ENCODE measurements at regions not wholly inside any gene's neighbourhood (a gene's known extent, or its start where the extent isn't known, plus 50 kb on each side); places are given as distances from the start of the nearest gene placed in this dataset.

- TF ChIP-seq CTCF (tag by site-specific recombination; IDR thresholded peaks at IDR 0.05) (no peak), ZBTB21 (tag by site-specific recombination; IDR thresholded peaks at IDR 0.05) (no peak), ZXDB (tag by site-specific recombination; IDR thresholded peaks at IDR 0.05) (no peak), YY1 (tag by site-specific recombination; IDR thresholded peaks at IDR 0.05) (no peak), ZNF175 (tag by site-specific recombination; IDR thresholded peaks at IDR 0.05) (no peak), ZNF24 (tag by site-specific recombination; IDR thresholded peaks at IDR 0.05) (no peak), TRIM28 (IDR thresholded peaks at IDR 0.05; ENCODE audit: borderline replicate concordance, low read length) (no peak), PBX3 (CRISPR knock-in tag; IDR thresholded peaks at IDR 0.05) (no peak), ZNF48 (tag by site-specific recombination; IDR thresholded peaks at IDR 0.05) (no peak), ZNF138 (tag by site-specific recombination; IDR thresholded peaks at IDR 0.05; ENCODE audit: borderline replicate concordance) (no peak), ZNF670 (tag by site-specific recombination; IDR thresholded peaks at IDR 0.05; ENCODE audit: low read depth) (no peak), ZNF341 (tag by site-specific recombination; IDR thresholded peaks at IDR 0.05; ENCODE audit: low read depth) (no peak)
These were observed 625.5 kb downstream of the CHSY3 start for GRCh38 chr5:130529511-130530485.
